Activated CD4-positive, alpha-beta T cell treated with anti-CD3 and anti-CD28 coated beads, Interleukin-2, amount 50 U/mL, for 1 hour (primary cell): ENCODE measurements at regions not wholly inside any gene's neighbourhood (a gene's known extent, or its start where the extent isn't known, plus 50 kb on each side); places are given as distances from the start of the nearest gene placed in this dataset.
"Not testable (repeated sequence)": the region's sequence is repeated elsewhere in the genome, so short reads cannot be mapped to it uniquely, and the experiment has no call there.

ENCODE experiments used
- DNase-seq: peaks from one replicate; pipeline ENCODE4 v3.0.0-alpha.2; 2020

GRCh38 chr2:16055848-16056580, 115.7 kb downstream of the MYCN start:
- no peak for DNase-seq

GRCh38 chr2:16053437-16054257, 113.3 kb downstream of the MYCN start:
- DNase-seq = no peak

- not testable (repeated sequence) for DNase-seq
These were observed 112.3 kb downstream of the MYCN start for GRCh38 chr2:16052571-16053052.

GRCh38 chr2:16051841-16052564, 111.7 kb downstream of the MYCN start:
- no peak for DNase-seq

GRCh38 chr2:16050908-16051489, 110.6 kb downstream of the MYCN start:
- DNase-seq = no peak

GRCh38 chr2:16050261-16050907, 110.0 kb downstream of the MYCN start:
- DNase-seq = no peak

GRCh38 chr2:16049406-16049805, 109.1 kb downstream of the MYCN start:
- no peak for DNase-seq

- DNase-seq = no peak
These were observed 108.1 kb downstream of the MYCN start for GRCh38 chr2:16048466-16048865.

- no peak for DNase-seq
These were observed 107.4 kb downstream of the MYCN start for GRCh38 chr2:16047701-16048100.

GRCh38 chr2:16046649-16047048, 106.3 kb downstream of the MYCN start:
- no peak for DNase-seq

GRCh38 chr2:16045653-16046352, 105.5 kb downstream of the MYCN start:
- DNase-seq = no peak

GRCh38 chr2:16044946-16045456, 104.7 kb downstream of the MYCN start:
- no peak for DNase-seq

GRCh38 chr2:16043627-16044026, 103.3 kb downstream of the MYCN start:
- no peak for DNase-seq

- no peak for DNase-seq
These were observed 102.8 kb downstream of the MYCN start for GRCh38 chr2:16043192-16043591.

GRCh38 chr2:16042201-16042700, 101.9 kb downstream of the MYCN start:
- DNase-seq = no peak

- DNase-seq = no peak
These were observed 100.1 kb downstream of the MYCN start for GRCh38 chr2:16040271-16041010.

GRCh38 chr2:16039823-16040222, 99.5 kb downstream of the MYCN start:
- no peak for DNase-seq

- no peak for DNase-seq
These were observed 98.7 kb downstream of the MYCN start for GRCh38 chr2:16039055-16039454.

GRCh38 chr2:16038621-16039020, 98.3 kb downstream of the MYCN start:
- no peak for DNase-seq

- no peak for DNase-seq
These were observed 97.6 kb downstream of the MYCN start for GRCh38 chr2:16037808-16038457.
